NCI-H1048 (cell line): ENCODE measurements at regions not wholly inside any gene's neighbourhood (a gene's known extent, or its start where the extent isn't known, plus 50 kb on each side); places are given as distances from the start of the nearest gene placed in this dataset.

Experiments
- DNase-seq: peaks from one replicate; lab custom pipeline; 2025; lab: John Stamatoyannopoulos, UW

- DNase-seq: no peak
Observed at GRCh38 chr10:129078346-129078745, 388.7 kb upstream of the MGMT start.

GRCh38 chr10:129078746-129079145, 388.3 kb upstream of the MGMT start:
- DNase-seq: no peak

GRCh38 chr10:129079705-129080104, 387.3 kb upstream of the MGMT start:
- no peak for DNase-seq

- DNase-seq: no peak
Observed at GRCh38 chr10:129085811-129086210, 381.2 kb upstream of the MGMT start.

GRCh38 chr10:129089341-129089740, 377.7 kb upstream of the MGMT start:
- no peak for DNase-seq

- no peak for DNase-seq
Observed at GRCh38 chr10:129090165-129090564, 376.9 kb upstream of the MGMT start.

- DNase-seq: no peak
Observed at GRCh38 chr10:129090618-129091366, 376.2 kb upstream of the MGMT start.

GRCh38 chr10:129093641-129094040, 373.4 kb upstream of the MGMT start:
- no peak for DNase-seq

- DNase-seq: no peak
Observed at GRCh38 chr10:129094233-129094632, 372.8 kb upstream of the MGMT start.

GRCh38 chr10:129094861-129095260, 372.2 kb upstream of the MGMT start:
- DNase-seq: no peak

- DNase-seq: no peak
Observed at GRCh38 chr10:129095680-129096064, 371.4 kb upstream of the MGMT start.

GRCh38 chr10:129096065-129096984, 370.7 kb upstream of the MGMT start:
- DNase-seq: no peak

- DNase-seq: no peak
Observed at GRCh38 chr10:129097776-129098330, 369.2 kb upstream of the MGMT start.

GRCh38 chr10:129098517-129098916, 368.5 kb upstream of the MGMT start:
- DNase-seq: no peak

- DNase-seq: no peak
Observed at GRCh38 chr10:129099486-129099885, 367.6 kb upstream of the MGMT start.

GRCh38 chr10:129099992-129100391, 367.0 kb upstream of the MGMT start:
- no peak for DNase-seq

GRCh38 chr10:129101232-129101980, 365.6 kb upstream of the MGMT start:
- DNase-seq: no peak

- no peak for DNase-seq
Observed at GRCh38 chr10:129102906-129103693, 363.9 kb upstream of the MGMT start.

- DNase-seq: no peak
Observed at GRCh38 chr10:129104266-129105045, 362.6 kb upstream of the MGMT start.

- DNase-seq: no peak
Observed at GRCh38 chr10:129105266-129105665, 361.8 kb upstream of the MGMT start.

- DNase-seq: no peak
Observed at GRCh38 chr10:129106314-129106713, 360.7 kb upstream of the MGMT start.
